ENCODE measurements at regions not wholly inside any gene's neighbourhood (a gene's known extent, or its start where the extent isn't known, plus 50 kb on each side); places are given as distances from the start of the nearest gene placed in this dataset.

GRCh38 chr11:91819195-91819594 is 405.4 kb upstream of the FAT3 start:
- TF ChIP-seq CTCF (conservative IDR thresholded peaks at IDR 0.05 in 1 of 2, IDR thresholded peaks at IDR 0.05 in 1 of 2; ENCODE audit: extremely low read depth in 1 of 2, insufficient read depth in 1 of 2, low read depth in 1 of 2, low read length in 2 of 2) (no peak), EZH2 (IDR thresholded peaks at IDR 0.05; ENCODE audit: borderline replicate concordance, low read length) (no peak)
